Endothelial cell of umbilical vein (primary cell): ENCODE measurements at regions not wholly inside any gene's neighbourhood (a gene's known extent, or its start where the extent isn't known, plus 50 kb on each side); places are given as distances from the start of the nearest gene placed in this dataset.

Source experiments
- CTCF ChIP-seq, 2 donors: IDR thresholded peaks; 1 replicate in 1 of 2; 2 replicates in 1 of 2; pipeline ENCODE4 v1.5.1; 2011; ENCODE audit warnings: low read length in 2 of 2, mild to moderate bottlenecking in 2 of 2, moderate library complexity in 2 of 2, control low read depth in 1 of 2, inconsistent platforms in 1 of 2, low read depth in 1 of 2; ENCODE audit not compliant: insufficient read depth in 1 of 2; ENCODE audit errors: extremely low read depth in 1 of 2
- MAX ChIP-seq: IDR thresholded peaks from 2 replicates; pipeline ENCODE4 v1.6.1; 2011; ENCODE audit not compliant: insufficient read depth, insufficient read length
- POLR2A ChIP-seq: IDR thresholded peaks from 2 replicates; pipeline ENCODE4 v1.6.1; 2012; ENCODE audit warnings: low read depth, mild to moderate bottlenecking, control low read depth, low read length
- POLR2AphosphoS5 ChIP-seq: IDR thresholded peaks from 2 replicates; pipeline ENCODE4 v1.6.1; 2012; ENCODE audit warnings: low read depth, mild to moderate bottlenecking, control low read depth, low read length, moderate library complexity; ENCODE audit not compliant: insufficient read depth

GRCh38 chr3:21059404-21059803, 691.6 kb downstream of the ZNF385D start:
- TF ChIP-seq CTCF (IDR thresholded peaks at IDR 0.05; ENCODE audit: extremely low read depth in 1 of 2, insufficient read depth in 1 of 2, low read depth in 1 of 2, low read length in 2 of 2) (no peak), POLR2A (no peak), POLR2AphosphoS5 (no peak), MAX (no peak)
